ENCODE measurements at regions not wholly inside any gene's neighbourhood (a gene's known extent, or its start where the extent isn't known, plus 50 kb on each side); places are given as distances from the start of the nearest gene placed in this dataset.
A peak's percentile ranks its signal among the peaks of the same experiment; 100 is the strongest.

DNA sequence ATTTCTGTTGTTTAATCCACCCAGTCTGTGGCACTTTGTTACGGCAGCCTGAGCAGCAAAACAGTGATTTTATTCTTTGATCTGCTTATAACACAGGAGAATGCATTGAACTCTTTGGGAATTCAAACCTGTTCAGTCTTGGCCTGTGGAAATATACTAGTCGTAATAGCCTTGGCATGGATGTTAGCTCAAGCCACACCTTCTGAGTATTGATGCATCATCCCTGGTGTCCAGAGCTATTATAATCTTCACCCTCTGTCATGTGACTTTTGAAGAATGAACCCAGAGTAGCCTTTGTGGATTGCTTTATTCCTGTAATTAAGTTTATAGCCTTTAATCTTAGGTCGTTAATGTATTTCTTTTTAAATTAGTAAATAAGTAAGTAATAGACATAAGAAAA, 50.8 kb upstream of the TEX48 start:
- Histone ChIP-seq H2AK5ac (ENCODE audit: low read depth, low read length) (0 out of 2 replicates have a peak overlapping the region, but pooled peaks have one; percentile 47), H2BK120ac (ENCODE audit: low read depth, low read length) (no peak overlapping the region), H4K20me1 (ENCODE audit: insufficient read depth, low read length) (no peaks in the 10 kb centered on the region), H3K27ac (ENCODE audit: insufficient read depth, low read length) (no peak overlapping the region), H3K14ac (replicated peaks; ENCODE audit: low read depth, low read length) (peak overlapping the region; percentile 9; the same call in 1 of the 2 replicates), H3K18ac (ENCODE audit: low read depth, low read length) (no peak overlapping the region), H2BK5ac (ENCODE audit: low read depth, low read length, poor library complexity, severe bottlenecking) (no peak overlapping the region), H3K9me1 (ENCODE audit: insufficient read depth, low read length) (no peaks in the 10 kb centered on the region; the same call in 1 of the 2 replicates), H3K79me1 (ENCODE audit: low read depth in 1 of 2, low read length in 2 of 2) (no peaks in the 10 kb centered on the region), H3K23ac (ENCODE audit: low read depth, low read length) (no peak overlapping the region), H3K4me3 (ENCODE audit: insufficient read depth, low read depth, low read length) (no peak overlapping the region), H3K9ac (ENCODE audit: low read depth, low read length) (no peak overlapping the region), H3K56ac (ENCODE audit: extremely low read depth, insufficient read depth, low read length) (no peak overlapping the region), H3K27me3 (ENCODE audit: control insufficient read depth, insufficient read depth, low read length) (no peaks in the 10 kb centered on the region; the same call in none of the 2 replicates), H2AK9ac (replicated peaks; ENCODE audit: low read depth, low read length, poor library complexity) (no peak overlapping the region), H4K5ac (ENCODE audit: low read depth, low read length) (no peak overlapping the region), H3K36me3 (ENCODE audit: control insufficient read depth, insufficient read depth, low read length) (no peaks in the 10 kb centered on the region), H4K8ac (ENCODE audit: low read depth in 2 of 2, low read length in 2 of 2) (no peak overlapping the region), H3K4ac (ENCODE audit: low read depth, low read length) (no peak overlapping the region), H3K4me1 (ENCODE audit: control insufficient read depth, insufficient read depth, low read length) (peaks cover 2% of the 10 kb centered on the region; the same call in 1 of the 2 replicates), H3K9me3 (ENCODE audit: control insufficient read depth, insufficient read depth, low read length) (no peaks in the 10 kb centered on the region), H3K4me2 (ENCODE audit: low read depth, low read length) (no peak overlapping the region), H2BK15ac (ENCODE audit: low read depth, low read length) (0 out of 3 replicates have a peak overlapping the region, but pooled peaks have one; percentile 75), H4K91ac (ENCODE audit: insufficient read depth, low read depth, low read length) (no peak overlapping the region), H2AFZ (replicated peaks; ENCODE audit: low read length, poor library complexity) (no peak overlapping the region), H2BK20ac (ENCODE audit: low read depth, low read length) (no peak overlapping the region)
- no CpG with 5 or more reads among the region's 3 CpGs for WGBS, 2 experiments (ENCODE audit: extremely low coverage in 2 of 2, insufficient read length in 1 of 2)
- DNase-seq (peak; percentile 27), ATAC-seq (ENCODE audit: low read depth) (no peak)
- BruUV-seq (replicated peaks): no TSS peak
- dilution Hi-C loops (cut with HindIII; ENCODE audit: low sequenced_read_pairs, unreplicated experiment): no loop called here
- in situ Hi-C loops (cut with MboI; ENCODE audit: low sequenced_read_pairs): loop anchor here (10.0 kb wide), 2 partner anchors 328 to 792 kb away; no protein-coding TSS in a partner anchor
- intact Hi-C loops (cut with micrococcal nuclease): no loop called here
- ChIA-PET CTCF (interaction anchor here (1.4 to 1.6 kb wide), 2 partner anchors 52 to 174 kb away, joined by 5 to 6 read pairs; no protein-coding TSS in a partner anchor), POLR2A (ENCODE audit: unreplicated experiment) (no interaction called here)
- TF ChIP-seq MAZ (IDR thresholded peaks at IDR 0.05; ENCODE audit: borderline replicate concordance, low read depth, low read length): no peak
- TF ChIP-seq SMC3 (IDR thresholded peaks at IDR 0.05; ENCODE audit: low read depth, low read length): no peak
- TF ChIP-seq POLR2A (IDR thresholded peaks at IDR 0.05; ENCODE audit: low read depth, low read length): no peak
- TF ChIP-seq, protein P1, sequence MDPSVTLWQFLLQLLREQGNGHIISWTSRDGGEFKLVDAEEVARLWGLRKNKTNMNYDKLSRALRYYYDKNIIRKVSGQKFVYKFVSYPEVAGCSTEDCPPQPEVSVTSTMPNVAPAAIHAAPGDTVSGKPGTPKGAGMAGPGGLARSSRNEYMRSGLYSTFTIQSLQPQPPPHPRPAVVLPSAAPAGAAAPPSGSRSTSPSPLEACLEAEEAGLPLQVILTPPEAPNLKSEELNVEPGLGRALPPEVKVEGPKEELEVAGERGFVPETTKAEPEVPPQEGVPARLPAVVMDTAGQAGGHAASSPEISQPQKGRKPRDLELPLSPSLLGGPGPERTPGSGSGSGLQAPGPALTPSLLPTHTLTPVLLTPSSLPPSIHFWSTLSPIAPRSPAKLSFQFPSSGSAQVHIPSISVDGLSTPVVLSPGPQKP (IDR thresholded peaks at IDR 0.05; ENCODE audit: borderline replicate concordance, low read depth, low read length): no peak
- TF ChIP-seq, protein P2, sequence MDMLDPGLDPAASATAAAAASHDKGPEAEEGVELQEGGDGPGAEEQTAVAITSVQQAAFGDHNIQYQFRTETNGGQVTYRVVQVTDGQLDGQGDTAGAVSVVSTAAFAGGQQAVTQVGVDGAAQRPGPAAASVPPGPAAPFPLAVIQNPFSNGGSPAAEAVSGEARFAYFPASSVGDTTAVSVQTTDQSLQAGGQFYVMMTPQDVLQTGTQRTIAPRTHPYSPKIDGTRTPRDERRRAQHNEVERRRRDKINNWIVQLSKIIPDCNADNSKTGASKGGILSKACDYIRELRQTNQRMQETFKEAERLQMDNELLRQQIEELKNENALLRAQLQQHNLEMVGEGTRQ (IDR thresholded peaks at IDR 0.05; ENCODE audit: low read depth, low read length): no peak
- no peak for TF ChIP-seq RAD21 (IDR thresholded peaks at IDR 0.05; ENCODE audit: low read length)
- TF ChIP-seq MAFK (IDR thresholded peaks at IDR 0.05; ENCODE audit: low read depth, low read length): no peak
- TF ChIP-seq, protein P3, sequence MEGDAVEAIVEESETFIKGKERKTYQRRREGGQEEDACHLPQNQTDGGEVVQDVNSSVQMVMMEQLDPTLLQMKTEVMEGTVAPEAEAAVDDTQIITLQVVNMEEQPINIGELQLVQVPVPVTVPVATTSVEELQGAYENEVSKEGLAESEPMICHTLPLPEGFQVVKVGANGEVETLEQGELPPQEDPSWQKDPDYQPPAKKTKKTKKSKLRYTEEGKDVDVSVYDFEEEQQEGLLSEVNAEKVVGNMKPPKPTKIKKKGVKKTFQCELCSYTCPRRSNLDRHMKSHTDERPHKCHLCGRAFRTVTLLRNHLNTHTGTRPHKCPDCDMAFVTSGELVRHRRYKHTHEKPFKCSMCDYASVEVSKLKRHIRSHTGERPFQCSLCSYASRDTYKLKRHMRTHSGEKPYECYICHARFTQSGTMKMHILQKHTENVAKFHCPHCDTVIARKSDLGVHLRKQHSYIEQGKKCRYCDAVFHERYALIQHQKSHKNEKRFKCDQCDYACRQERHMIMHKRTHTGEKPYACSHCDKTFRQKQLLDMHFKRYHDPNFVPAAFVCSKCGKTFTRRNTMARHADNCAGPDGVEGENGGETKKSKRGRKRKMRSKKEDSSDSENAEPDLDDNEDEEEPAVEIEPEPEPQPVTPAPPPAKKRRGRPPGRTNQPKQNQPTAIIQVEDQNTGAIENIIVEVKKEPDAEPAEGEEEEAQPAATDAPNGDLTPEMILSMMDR (conservative IDR thresholded peaks at IDR 0.05; ENCODE audit: low read depth, low read length): no peak
- no peak for TF ChIP-seq CHD1 (IDR thresholded peaks at IDR 0.05; ENCODE audit: low read depth, low read length)

Data from IMR-90 (cell line).